ENCODE measurements at regions not wholly inside any gene's neighbourhood (a gene's known extent, or its start where the extent isn't known, plus 50 kb on each side); places are given as distances from the start of the nearest gene placed in this dataset.

DNA sequence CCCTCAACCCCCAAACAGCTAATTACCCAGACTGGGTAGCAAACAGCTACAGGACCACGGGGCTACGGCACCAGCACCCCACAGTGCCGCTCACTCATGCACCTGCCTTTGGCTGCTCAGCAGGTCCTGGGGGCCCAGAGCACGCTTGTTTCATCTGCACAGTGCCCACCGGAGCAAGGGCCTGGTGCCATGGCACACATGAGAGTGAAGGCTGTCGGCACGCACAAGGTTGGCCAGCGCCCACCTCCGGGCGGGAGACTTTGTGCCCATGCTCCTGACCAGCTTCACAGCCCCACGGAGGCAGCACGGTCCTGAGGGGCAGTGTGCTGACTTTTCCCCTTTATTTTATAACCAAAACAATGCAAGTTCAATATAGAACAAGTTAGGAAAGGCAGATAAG lies 135.9 kb upstream of the NSMCE3 start:
- no peak overlapping the region for H3K9ac ChIP-seq (ENCODE audit: low read length)
- H4K20me1 ChIP-seq (ENCODE audit: insufficient read depth, low read length) = no peaks in the 10 kb centered on the region
- no peaks in the 10 kb centered on the region for H3K36me3 ChIP-seq (ENCODE audit: insufficient read depth, low read length)
- H3K79me2 ChIP-seq (ENCODE audit: insufficient read depth, low read length) = no peaks in the 10 kb centered on the region
- no peaks in the 10 kb centered on the region for H3K9me3 ChIP-seq (ENCODE audit: low read length)
- H3K4me2 ChIP-seq (ENCODE audit: low read length) = no peak overlapping the region
- H3F3A ChIP-seq (ENCODE audit: insufficient read depth, low read length) = no peaks in the 10 kb centered on the region
- no peaks in the 10 kb centered on the region for H3K27me3 ChIP-seq (ENCODE audit: insufficient read depth, low read length)
- no peaks in the 10 kb centered on the region for H3K4me1 ChIP-seq (ENCODE audit: insufficient read depth, low read length, severe bottlenecking)
- no peak overlapping the region for H2AFZ ChIP-seq (ENCODE audit: low read length)
- H3K9me2 ChIP-seq (ENCODE audit: low read depth, low read length) = no peaks in the 10 kb centered on the region
- no peak overlapping the region for H3K27ac ChIP-seq (ENCODE audit: low read depth, low read length, poor library complexity, severe bottlenecking)
- TF ChIP-seq, protein P1, sequence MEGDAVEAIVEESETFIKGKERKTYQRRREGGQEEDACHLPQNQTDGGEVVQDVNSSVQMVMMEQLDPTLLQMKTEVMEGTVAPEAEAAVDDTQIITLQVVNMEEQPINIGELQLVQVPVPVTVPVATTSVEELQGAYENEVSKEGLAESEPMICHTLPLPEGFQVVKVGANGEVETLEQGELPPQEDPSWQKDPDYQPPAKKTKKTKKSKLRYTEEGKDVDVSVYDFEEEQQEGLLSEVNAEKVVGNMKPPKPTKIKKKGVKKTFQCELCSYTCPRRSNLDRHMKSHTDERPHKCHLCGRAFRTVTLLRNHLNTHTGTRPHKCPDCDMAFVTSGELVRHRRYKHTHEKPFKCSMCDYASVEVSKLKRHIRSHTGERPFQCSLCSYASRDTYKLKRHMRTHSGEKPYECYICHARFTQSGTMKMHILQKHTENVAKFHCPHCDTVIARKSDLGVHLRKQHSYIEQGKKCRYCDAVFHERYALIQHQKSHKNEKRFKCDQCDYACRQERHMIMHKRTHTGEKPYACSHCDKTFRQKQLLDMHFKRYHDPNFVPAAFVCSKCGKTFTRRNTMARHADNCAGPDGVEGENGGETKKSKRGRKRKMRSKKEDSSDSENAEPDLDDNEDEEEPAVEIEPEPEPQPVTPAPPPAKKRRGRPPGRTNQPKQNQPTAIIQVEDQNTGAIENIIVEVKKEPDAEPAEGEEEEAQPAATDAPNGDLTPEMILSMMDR (IDR thresholded peaks at IDR 0.05; ENCODE audit: low read length) = no peak
- TF ChIP-seq EZH2 (IDR thresholded peaks at IDR 0.05; ENCODE audit: borderline replicate concordance, low read length) = no peak
- no peak overlapping the region for H3K4me3 ChIP-seq (ENCODE audit: low read depth, low read length, poor library complexity, severe bottlenecking)

DNA sequence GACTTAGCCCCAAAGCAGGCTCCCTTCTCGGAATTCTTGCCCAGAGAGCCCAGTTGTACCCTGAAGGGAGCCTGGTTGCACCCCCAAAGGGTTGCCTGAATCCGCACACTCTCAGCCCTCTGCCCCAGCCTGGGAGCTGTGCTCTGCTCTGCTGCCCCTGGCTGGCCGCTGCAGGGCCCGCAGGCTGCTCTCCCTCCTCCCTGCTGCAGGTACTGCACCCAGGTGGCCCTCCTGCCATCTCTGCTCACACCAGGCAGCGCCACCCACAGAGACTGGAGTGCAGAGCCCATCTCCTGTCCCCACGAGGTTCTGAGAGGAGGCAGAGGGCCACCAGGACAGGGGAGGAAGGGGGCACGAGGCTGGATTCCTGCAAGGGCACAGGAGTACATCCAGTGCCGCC lies 134.2 kb upstream of the NSMCE3 start:
- H3K27me3 ChIP-seq (ENCODE audit: insufficient read depth, low read length) = no peaks in the 10 kb centered on the region
- H3K4me1 ChIP-seq (ENCODE audit: insufficient read depth, low read length, severe bottlenecking) = no peaks in the 10 kb centered on the region
- no peaks in the 10 kb centered on the region for H3K36me3 ChIP-seq (ENCODE audit: insufficient read depth, low read length)
- no peaks in the 10 kb centered on the region for H3K9me3 ChIP-seq (ENCODE audit: low read length)
- H2AFZ ChIP-seq (ENCODE audit: low read length) = no peak overlapping the region
- no peak overlapping the region for H3K27ac ChIP-seq (ENCODE audit: low read depth, low read length, poor library complexity, severe bottlenecking)
- no peaks in the 10 kb centered on the region for H3K79me2 ChIP-seq (ENCODE audit: insufficient read depth, low read length)
- H3K4me2 ChIP-seq (ENCODE audit: low read length) = no peak overlapping the region
- no peak overlapping the region for H3K9ac ChIP-seq (ENCODE audit: low read length)
- H3F3A ChIP-seq (ENCODE audit: insufficient read depth, low read length) = no peaks in the 10 kb centered on the region
- no peaks in the 10 kb centered on the region for H4K20me1 ChIP-seq (ENCODE audit: insufficient read depth, low read length)
- TF ChIP-seq EZH2 (IDR thresholded peaks at IDR 0.05; ENCODE audit: borderline replicate concordance, low read length) = no peak
- TF ChIP-seq, protein P1 (IDR thresholded peaks at IDR 0.05; ENCODE audit: low read length) = no peak
- no peaks in the 10 kb centered on the region for H3K9me2 ChIP-seq (ENCODE audit: low read depth, low read length)
- H3K4me3 ChIP-seq (ENCODE audit: low read depth, low read length, poor library complexity, severe bottlenecking) = no peak overlapping the region

DNA sequence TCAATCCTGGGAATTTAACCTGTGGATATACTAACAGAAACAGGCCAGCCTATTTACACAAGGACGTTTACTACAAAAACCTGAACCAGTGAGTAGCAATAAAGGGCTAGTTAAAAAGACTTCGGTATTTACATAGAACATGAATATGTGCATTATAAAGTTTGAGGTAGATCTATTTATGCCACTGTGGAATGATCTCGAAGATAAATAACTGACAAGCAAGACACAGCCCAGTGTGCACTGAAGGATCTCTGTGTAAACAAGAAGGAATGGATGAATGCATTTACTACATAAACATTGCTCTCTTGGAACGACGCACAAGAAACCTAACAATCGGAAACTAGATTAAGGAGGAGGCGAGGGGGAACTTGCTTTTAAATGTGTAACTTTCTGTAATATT lies 132.0 kb upstream of the NSMCE3 start:
- Histone ChIP-seq H3K27me3 (ENCODE audit: insufficient read depth, low read length) (no peaks in the 10 kb centered on the region), H3K9ac (ENCODE audit: low read length) (no peak overlapping the region), H3K4me2 (ENCODE audit: low read length) (no peak overlapping the region), H3F3A (ENCODE audit: insufficient read depth, low read length) (no peaks in the 10 kb centered on the region), H3K27ac (ENCODE audit: low read depth, low read length, poor library complexity, severe bottlenecking) (no peak overlapping the region), H4K20me1 (ENCODE audit: insufficient read depth, low read length) (no peaks in the 10 kb centered on the region), H3K4me1 (ENCODE audit: insufficient read depth, low read length, severe bottlenecking) (no peaks in the 10 kb centered on the region), H3K9me2 (ENCODE audit: low read depth, low read length) (no peaks in the 10 kb centered on the region), H2AFZ (ENCODE audit: low read length) (no peak overlapping the region), H3K4me3 (ENCODE audit: low read depth, low read length, poor library complexity, severe bottlenecking) (no peak overlapping the region), H3K79me2 (ENCODE audit: insufficient read depth, low read length) (no peaks in the 10 kb centered on the region), H3K36me3 (ENCODE audit: insufficient read depth, low read length) (no peaks in the 10 kb centered on the region), H3K9me3 (ENCODE audit: low read length) (no peaks in the 10 kb centered on the region)
- TF ChIP-seq EZH2 (IDR thresholded peaks at IDR 0.05; ENCODE audit: borderline replicate concordance, low read length) = no peak

DNA sequence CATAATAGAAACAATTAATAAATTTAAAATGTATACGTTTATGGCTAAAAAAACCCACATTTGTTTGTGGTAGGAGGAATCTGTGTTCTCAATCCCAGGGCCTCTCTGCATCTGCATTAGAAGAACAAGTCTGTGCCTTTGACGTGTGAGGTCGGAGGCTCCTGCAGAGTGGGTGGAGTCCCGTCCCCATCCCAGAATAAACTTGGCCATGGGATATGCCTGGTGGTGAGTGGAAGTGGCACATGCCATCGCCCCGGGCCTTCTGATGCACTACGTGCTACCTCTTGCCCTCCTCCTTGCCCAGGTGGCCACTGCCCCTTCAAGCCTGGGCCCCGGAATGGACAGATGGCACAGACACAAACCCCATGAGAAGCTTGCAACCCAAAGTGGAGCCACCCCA lies 131.1 kb upstream of the NSMCE3 start:
- Histone ChIP-seq H3K79me2 (ENCODE audit: insufficient read depth, low read length) (no peaks in the 10 kb centered on the region), H3K4me2 (ENCODE audit: low read length) (no peak overlapping the region), H4K20me1 (ENCODE audit: insufficient read depth, low read length) (no peaks in the 10 kb centered on the region), H3F3A (ENCODE audit: insufficient read depth, low read length) (no peaks in the 10 kb centered on the region), H3K4me1 (ENCODE audit: insufficient read depth, low read length, severe bottlenecking) (no peaks in the 10 kb centered on the region), H3K9ac (ENCODE audit: low read length) (no peak overlapping the region), H3K9me2 (ENCODE audit: low read depth, low read length) (no peaks in the 10 kb centered on the region), H2AFZ (ENCODE audit: low read length) (no peak overlapping the region), H3K27me3 (ENCODE audit: insufficient read depth, low read length) (no peaks in the 10 kb centered on the region), H3K27ac (ENCODE audit: low read depth, low read length, poor library complexity, severe bottlenecking) (no peak overlapping the region), H3K9me3 (ENCODE audit: low read length) (no peaks in the 10 kb centered on the region), H3K4me3 (ENCODE audit: low read depth, low read length, poor library complexity, severe bottlenecking) (no peak overlapping the region), H3K36me3 (ENCODE audit: insufficient read depth, low read length) (no peaks in the 10 kb centered on the region)
- no peak for TF ChIP-seq EZH2 (IDR thresholded peaks at IDR 0.05; ENCODE audit: borderline replicate concordance, low read length)
- TF ChIP-seq, protein P1 (IDR thresholded peaks at IDR 0.05; ENCODE audit: low read length) = no peak
